AG04449 (cell line): ENCODE measurements at regions not wholly inside any gene's neighbourhood (a gene's known extent, or its start where the extent isn't known, plus 50 kb on each side); places are given as distances from the start of the nearest gene placed in this dataset.

Source experiments
- CTCF ChIA-PET: fragments of 350-600 bp; formaldehyde crosslinking; extraction: SDS; loops from one replicate; lab custom pipeline; 2021; ENCODE audit warnings: antibody characterized with exemption; lab: Yijun Ruan, JAX
- POLR2A ChIA-PET: fragments of 400-600, 350-600 bp; formaldehyde crosslinking; extraction: SDS; loops from one replicate; lab custom pipeline; 2020; ENCODE audit warnings: antibody characterized with exemption, inconsistent platforms; lab: Yijun Ruan, JAX
- DNase-seq: peaks from one replicate; pipeline ENCODE4 v3.0.0-alpha.2; 2010; ENCODE audit warnings: low read depth, low spot score
- H3K4me3 ChIP-seq: 2 replicates; pipeline ENCODE4 v1.5.1; 2011; ENCODE audit warnings: low read depth, mild to moderate bottlenecking, control low read depth, low read length
- TF ChIP-seq, protein P1 (sequence below): IDR thresholded peaks from one replicate; pipeline ENCODE4 v1.5.1; 2011; ENCODE audit warnings: mild to moderate bottlenecking, moderate library complexity, low read length, control low read depth, inconsistent platforms; ENCODE audit not compliant: insufficient read depth; ENCODE audit errors: missing control alignments

GRCh38 chr18:40929399-40929798 is 1025.6 kb upstream of the PIK3C3 start:
- no peak overlapping the region for H3K4me3 ChIP-seq
- ChIA-PET POLR2A (no interaction called here), CTCF (no interaction called here)
- TF ChIP-seq, protein P1, sequence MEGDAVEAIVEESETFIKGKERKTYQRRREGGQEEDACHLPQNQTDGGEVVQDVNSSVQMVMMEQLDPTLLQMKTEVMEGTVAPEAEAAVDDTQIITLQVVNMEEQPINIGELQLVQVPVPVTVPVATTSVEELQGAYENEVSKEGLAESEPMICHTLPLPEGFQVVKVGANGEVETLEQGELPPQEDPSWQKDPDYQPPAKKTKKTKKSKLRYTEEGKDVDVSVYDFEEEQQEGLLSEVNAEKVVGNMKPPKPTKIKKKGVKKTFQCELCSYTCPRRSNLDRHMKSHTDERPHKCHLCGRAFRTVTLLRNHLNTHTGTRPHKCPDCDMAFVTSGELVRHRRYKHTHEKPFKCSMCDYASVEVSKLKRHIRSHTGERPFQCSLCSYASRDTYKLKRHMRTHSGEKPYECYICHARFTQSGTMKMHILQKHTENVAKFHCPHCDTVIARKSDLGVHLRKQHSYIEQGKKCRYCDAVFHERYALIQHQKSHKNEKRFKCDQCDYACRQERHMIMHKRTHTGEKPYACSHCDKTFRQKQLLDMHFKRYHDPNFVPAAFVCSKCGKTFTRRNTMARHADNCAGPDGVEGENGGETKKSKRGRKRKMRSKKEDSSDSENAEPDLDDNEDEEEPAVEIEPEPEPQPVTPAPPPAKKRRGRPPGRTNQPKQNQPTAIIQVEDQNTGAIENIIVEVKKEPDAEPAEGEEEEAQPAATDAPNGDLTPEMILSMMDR, result no peak
- no peak for DNase-seq

GRCh38 chr18:40926679-40927078 is 1028.4 kb upstream of the PIK3C3 start:
- TF ChIP-seq, protein P1, result no peak
- peak; percentile 12 for DNase-seq
- POLR2A ChIA-PET, result interaction anchor here (0.7 kb wide), 1 partner anchor 93 kb away, joined by 3 read pairs; no protein-coding TSS in a partner anchor
- H3K4me3 ChIP-seq, result no peak overlapping the region
- CTCF ChIA-PET, result interaction anchor here (0.7 kb wide), 1 partner anchor 222 kb away, joined by 3 read pairs; no protein-coding TSS in a partner anchor

DNA sequence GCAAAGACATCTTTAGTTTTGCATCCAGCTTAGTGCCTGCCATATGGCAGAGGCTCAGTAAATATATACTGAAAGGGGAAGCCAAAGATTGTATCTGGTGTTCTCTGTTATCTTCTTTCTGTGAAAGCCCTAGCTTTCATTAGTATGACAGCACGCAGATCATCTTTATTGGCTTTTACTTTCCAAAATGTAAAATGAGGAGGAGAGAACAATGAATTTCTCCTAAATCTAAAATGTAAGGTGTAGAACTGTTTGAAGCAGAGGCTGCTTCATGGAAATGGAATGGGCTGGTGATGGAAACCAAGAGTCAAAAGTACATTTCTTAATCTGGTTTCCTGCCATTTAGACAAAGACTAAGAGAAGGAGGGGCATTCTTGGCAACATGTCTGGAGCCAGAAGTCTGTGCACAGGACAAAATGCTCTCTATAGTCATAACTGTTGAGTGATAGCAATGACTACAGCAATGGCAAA is 1029.9 kb upstream of the PIK3C3 start:
- ChIA-PET CTCF (no interaction called here), POLR2A (no interaction called here)
- DNase-seq, result no peak
- TF ChIP-seq, protein P1, result no peak
- no peak overlapping the region for H3K4me3 ChIP-seq

DNA sequence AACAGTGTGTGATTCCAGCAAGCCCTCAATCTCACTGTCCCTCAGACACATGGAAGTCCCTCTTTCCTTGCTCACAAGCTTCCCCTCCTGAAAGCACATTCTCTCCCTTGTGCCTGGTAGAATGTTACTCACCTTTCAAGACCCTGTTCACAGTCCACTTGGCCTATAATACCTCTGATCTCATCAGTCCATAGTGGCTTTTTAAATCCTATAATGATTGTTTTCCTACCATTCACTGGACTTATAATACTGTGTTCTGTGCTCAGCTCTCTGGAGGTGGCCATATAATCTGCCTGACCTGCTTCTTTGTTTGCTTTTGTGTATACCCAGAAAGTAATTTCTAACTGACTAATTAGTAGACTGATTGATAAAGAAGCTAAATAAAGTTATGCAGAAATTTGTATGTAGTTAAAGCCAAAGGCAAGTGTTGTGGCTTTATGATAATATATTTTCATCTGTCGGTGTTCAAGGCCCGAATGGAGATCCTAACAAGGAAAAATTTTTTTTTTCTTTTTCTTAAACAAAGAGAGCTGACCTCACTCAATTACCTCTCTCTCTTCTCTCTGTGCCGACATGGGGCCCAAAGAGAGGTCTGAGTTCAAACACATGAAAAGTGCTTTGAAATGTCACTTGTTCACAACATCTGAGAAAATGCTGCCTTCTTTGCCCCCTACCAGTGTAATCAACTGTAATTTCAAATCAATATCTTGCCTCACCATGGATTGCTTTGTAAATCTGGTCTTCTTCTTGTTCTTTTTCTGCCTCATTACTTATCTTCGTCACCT is 1033.0 kb upstream of the PIK3C3 start:
- DNase-seq, result no peak
- CTCF ChIA-PET, result interaction anchor here (1.5 kb wide), 1 partner anchor 9 kb away, joined by 5 read pairs; no protein-coding TSS in a partner anchor
- POLR2A ChIA-PET, result no interaction called here
- no peak overlapping the region for H3K4me3 ChIP-seq
- TF ChIP-seq, protein P1, result no peak

GRCh38 chr18:40917056-40917455 is 1038.0 kb upstream of the PIK3C3 start:
- CTCF ChIA-PET, result no interaction called here
- no peak overlapping the region for H3K4me3 ChIP-seq
- TF ChIP-seq, protein P1, result no peak
- peak; percentile 10 for DNase-seq
- POLR2A ChIA-PET, result no interaction called here

GRCh38 chr18:40915724-40916123 is 1039.3 kb upstream of the PIK3C3 start:
- ChIA-PET CTCF (no interaction called here), POLR2A (no interaction called here)
- no peak overlapping the region for H3K4me3 ChIP-seq
- DNase-seq, result no peak
- TF ChIP-seq, protein P1, result no peak
